ENCODE measurements at regions not wholly inside any gene's neighbourhood (a gene's known extent, or its start where the extent isn't known, plus 50 kb on each side); places are given as distances from the start of the nearest gene placed in this dataset.

- DNase-seq = no peak
Measured at GRCh38 chr14:100659345-100660001, 67.2 kb upstream of the DLK1 start.

- no peak for DNase-seq
Measured at GRCh38 chr14:100660498-100660881, 66.2 kb upstream of the DLK1 start.

GRCh38 chr14:100660882-100661635 is 65.6 kb upstream of the DLK1 start:
- no peak for DNase-seq

- peak; percentile 60 for DNase-seq
Measured at GRCh38 chr14:100662879-100663760, 63.6 kb upstream of the DLK1 start.

GRCh38 chr14:100663761-100664052 is 63.0 kb upstream of the DLK1 start:
- DNase-seq = no peak

GRCh38 chr14:100664231-100664630 is 62.5 kb upstream of the DLK1 start:
- DNase-seq = no peak

GRCh38 chr14:100664841-100665510 is 61.7 kb upstream of the DLK1 start:
- DNase-seq = no peak

- no peak for DNase-seq
Measured at GRCh38 chr14:100665511-100666032, 61.1 kb upstream of the DLK1 start.

- DNase-seq = no peak
Measured at GRCh38 chr14:100666403-100666802, 60.3 kb upstream of the DLK1 start.

GRCh38 chr14:100666851-100667250 is 59.8 kb upstream of the DLK1 start:
- no peak for DNase-seq

- DNase-seq = no peak
Measured at GRCh38 chr14:100667656-100668055, 59.0 kb upstream of the DLK1 start.

- no peak for DNase-seq
Measured at GRCh38 chr14:100668352-100668751, 58.3 kb upstream of the DLK1 start.

GRCh38 chr14:100669011-100669412 is 57.7 kb upstream of the DLK1 start:
- no peak for DNase-seq

- DNase-seq = no peak
Measured at GRCh38 chr14:100669468-100669867, 57.2 kb upstream of the DLK1 start.

- no peak for DNase-seq
Measured at GRCh38 chr14:100670017-100670752, 56.5 kb upstream of the DLK1 start.

GRCh38 chr14:100670753-100671049 is 56.0 kb upstream of the DLK1 start:
- DNase-seq = no peak

- DNase-seq = no peak
Measured at GRCh38 chr14:100671386-100671901, 55.2 kb upstream of the DLK1 start.

- DNase-seq = no peak
Measured at GRCh38 chr14:100671906-100672305, 54.8 kb upstream of the DLK1 start.

- no peak for DNase-seq
Measured at GRCh38 chr14:100673085-100673806, 53.4 kb upstream of the DLK1 start.

GRCh38 chr14:100673807-100674154 is 52.9 kb upstream of the DLK1 start:
- DNase-seq = no peak

- no peak for DNase-seq
Measured at GRCh38 chr14:100674428-100674827, 52.3 kb upstream of the DLK1 start.
